ENCODE measurements at regions not wholly inside any gene's neighbourhood (a gene's known extent, or its start where the extent isn't known, plus 50 kb on each side); places are given as distances from the start of the nearest gene placed in this dataset.

GRCh38 chr13:108018371-108018870 is 196.9 kb downstream of the LIG4 start:
- TF ChIP-seq CTCF (IDR thresholded peaks at IDR 0.05), result no peak
- no peak for TF ChIP-seq ZNF532 (CRISPR knock-in tag; IDR thresholded peaks at IDR 0.05; ENCODE audit: borderline replicate concordance)
- TF ChIP-seq NFYB (CRISPR knock-in tag; conservative IDR thresholded peaks at IDR 0.05; ENCODE audit: low read depth), result no peak
- no peak for TF ChIP-seq CREM (CRISPR knock-in tag; IDR thresholded peaks at IDR 0.05)
- TF ChIP-seq ZNF121 (CRISPR knock-in tag; IDR thresholded peaks at IDR 0.05), result no peak
- TF ChIP-seq ZNF425 (CRISPR knock-in tag; conservative IDR thresholded peaks at IDR 0.05), result no peak
- TF ChIP-seq USF2 (CRISPR knock-in tag; IDR thresholded peaks at IDR 0.05), result no peak
- no peak for TF ChIP-seq JUN (CRISPR knock-in tag; IDR thresholded peaks at IDR 0.05)
- no peak for TF ChIP-seq SP1 (CRISPR knock-in tag; conservative IDR thresholded peaks at IDR 0.05)
- no peak for TF ChIP-seq ATF2 (CRISPR knock-in tag; IDR thresholded peaks at IDR 0.05; ENCODE audit: borderline replicate concordance, low read depth)
- no peak for TF ChIP-seq CREB1 (CRISPR knock-in tag; IDR thresholded peaks at IDR 0.05)
- no peak for TF ChIP-seq IRF1 (CRISPR knock-in tag; IDR thresholded peaks at IDR 0.05)
